ENCODE measurements at regions not wholly inside any gene's neighbourhood (a gene's known extent, or its start where the extent isn't known, plus 50 kb on each side); places are given as distances from the start of the nearest gene placed in this dataset.
"Not testable (repeated sequence)": the region's sequence is repeated elsewhere in the genome, so short reads cannot be mapped to it uniquely, and the experiment has no call there.

DNA sequence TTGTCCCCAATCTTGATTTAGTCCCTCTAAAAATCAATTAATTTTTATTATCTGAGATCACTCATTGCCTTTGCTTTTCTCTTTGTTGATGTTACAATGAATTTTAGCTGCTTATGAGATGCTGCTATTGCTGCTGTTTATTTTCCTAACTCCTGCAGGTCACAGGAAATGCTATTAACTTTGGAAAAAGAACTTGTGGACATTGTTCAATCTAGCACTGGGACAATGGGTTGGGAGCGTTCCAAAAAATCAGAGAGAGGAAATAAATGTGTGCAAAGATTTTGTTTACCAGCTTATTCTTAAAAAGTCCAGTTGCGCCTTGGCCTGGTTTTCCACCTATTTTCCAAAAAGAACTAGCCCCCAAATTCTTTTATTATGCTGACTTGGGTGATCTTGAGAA, 268.3 kb downstream of the PTH2R start:
- no peak for DNase-seq (ENCODE audit: low read depth, low spot score)
- no peaks in the 10 kb centered on the region for H3K9me1 ChIP-seq (ENCODE audit: control insufficient read depth, extremely low read depth, insufficient read depth, low read length)
- H3K79me2 ChIP-seq (ENCODE audit: control insufficient read depth, insufficient read depth, low read length) = no peaks in the 10 kb centered on the region
- H3K36me3 ChIP-seq (ENCODE audit: control insufficient read depth in 2 of 2, extremely low read depth in 1 of 2, insufficient read depth in 2 of 2, low read length in 2 of 2) = no peaks in the 10 kb centered on the region
- no peak overlapping the region for H2AFZ ChIP-seq (ENCODE audit: control insufficient read depth, low read length)
- TF ChIP-seq, protein P1, sequence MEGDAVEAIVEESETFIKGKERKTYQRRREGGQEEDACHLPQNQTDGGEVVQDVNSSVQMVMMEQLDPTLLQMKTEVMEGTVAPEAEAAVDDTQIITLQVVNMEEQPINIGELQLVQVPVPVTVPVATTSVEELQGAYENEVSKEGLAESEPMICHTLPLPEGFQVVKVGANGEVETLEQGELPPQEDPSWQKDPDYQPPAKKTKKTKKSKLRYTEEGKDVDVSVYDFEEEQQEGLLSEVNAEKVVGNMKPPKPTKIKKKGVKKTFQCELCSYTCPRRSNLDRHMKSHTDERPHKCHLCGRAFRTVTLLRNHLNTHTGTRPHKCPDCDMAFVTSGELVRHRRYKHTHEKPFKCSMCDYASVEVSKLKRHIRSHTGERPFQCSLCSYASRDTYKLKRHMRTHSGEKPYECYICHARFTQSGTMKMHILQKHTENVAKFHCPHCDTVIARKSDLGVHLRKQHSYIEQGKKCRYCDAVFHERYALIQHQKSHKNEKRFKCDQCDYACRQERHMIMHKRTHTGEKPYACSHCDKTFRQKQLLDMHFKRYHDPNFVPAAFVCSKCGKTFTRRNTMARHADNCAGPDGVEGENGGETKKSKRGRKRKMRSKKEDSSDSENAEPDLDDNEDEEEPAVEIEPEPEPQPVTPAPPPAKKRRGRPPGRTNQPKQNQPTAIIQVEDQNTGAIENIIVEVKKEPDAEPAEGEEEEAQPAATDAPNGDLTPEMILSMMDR (optimal IDR thresholded peaks at IDR 0.05 in 1 of 3, IDR thresholded peaks at IDR 0.05 in 1 of 3, conservative IDR thresholded peaks at IDR 0.05 in 1 of 3; ENCODE audit: extremely low read depth in 1 of 3, insufficient read depth in 2 of 3, low read length in 3 of 3) = no peak
- no peak for TF ChIP-seq EZH2 (IDR thresholded peaks at IDR 0.05; ENCODE audit: low read length)
- no peaks in the 10 kb centered on the region for H3K9me3 ChIP-seq (ENCODE audit: control insufficient read depth, low read depth, low read length)
- FAIRE-seq = no peak
- H3K4me1 ChIP-seq (ENCODE audit: control insufficient read depth, extremely low read depth, insufficient read depth, low read length) = no peaks in the 10 kb centered on the region
- no peaks in the 10 kb centered on the region for H3K27me3 ChIP-seq (ENCODE audit: control insufficient read depth, extremely low read depth, insufficient read depth, low read length)
- H3K4me3 ChIP-seq (ENCODE audit: control insufficient read depth in 2 of 3, extremely low read depth in 1 of 3, insufficient read depth in 2 of 3, low read depth in 1 of 3, low read length in 3 of 3) = no peak overlapping the region
- dilution Hi-C loops (cut with MboI; ENCODE audit: extremely low pct_ligation_motif_present, low sequenced_read_pairs) = no loop called here
- H4K20me1 ChIP-seq (ENCODE audit: control insufficient read depth, extremely low read depth, insufficient read depth, low read length) = no peaks in the 10 kb centered on the region
- no peak overlapping the region for H3K4me2 ChIP-seq (ENCODE audit: control insufficient read depth, extremely low read depth, insufficient read depth, low read depth, low read length)
- no peak overlapping the region for H3K27ac ChIP-seq (ENCODE audit: control insufficient read depth, insufficient read depth, low read length)
- no peak overlapping the region for H3K9ac ChIP-seq (ENCODE audit: control insufficient read depth, extremely low read depth, insufficient read depth, low read length)

DNA sequence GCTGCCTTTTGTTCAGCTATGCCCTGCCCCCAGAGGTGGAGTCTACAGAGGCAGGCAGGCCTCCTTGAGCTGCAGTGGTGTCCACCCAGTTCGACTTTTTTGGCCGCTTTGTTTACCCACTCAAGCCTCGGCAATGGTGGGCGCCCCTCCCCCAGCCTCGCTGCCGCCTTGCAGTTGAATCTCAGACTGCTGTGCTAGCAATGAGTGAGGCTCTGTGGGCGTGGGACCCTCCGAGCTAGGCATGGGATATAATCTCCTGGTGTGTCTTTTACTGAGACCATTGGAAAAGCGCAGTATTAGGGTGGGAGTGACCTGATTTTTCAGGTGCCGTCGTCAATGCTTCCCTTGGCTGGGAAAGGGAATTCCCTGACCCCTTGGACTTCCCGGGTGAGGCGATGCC, 279.3 kb downstream of the PTH2R start:
- H3K4me1 ChIP-seq (ENCODE audit: control insufficient read depth, extremely low read depth, insufficient read depth, low read length); H3K27me3 ChIP-seq (ENCODE audit: control insufficient read depth, extremely low read depth, insufficient read depth, low read length); dilution Hi-C loops (cut with MboI; ENCODE audit: extremely low pct_ligation_motif_present, low sequenced_read_pairs); H4K20me1 ChIP-seq (ENCODE audit: control insufficient read depth, extremely low read depth, insufficient read depth, low read length); H3K36me3 ChIP-seq (ENCODE audit: control insufficient read depth in 2 of 2, extremely low read depth in 1 of 2, insufficient read depth in 2 of 2, low read length in 2 of 2); H3K4me2 ChIP-seq (ENCODE audit: control insufficient read depth, extremely low read depth, insufficient read depth, low read depth, low read length); FAIRE-seq; H3K9me1 ChIP-seq (ENCODE audit: control insufficient read depth, extremely low read depth, insufficient read depth, low read length); H3K9ac ChIP-seq (ENCODE audit: control insufficient read depth, extremely low read depth, insufficient read depth, low read length); H3K4me3 ChIP-seq (ENCODE audit: control insufficient read depth in 2 of 3, extremely low read depth in 1 of 3, insufficient read depth in 2 of 3, low read depth in 1 of 3, low read length in 3 of 3); H3K9me3 ChIP-seq (ENCODE audit: control insufficient read depth, low read depth, low read length); DNase-seq (ENCODE audit: low read depth, low spot score); H3K79me2 ChIP-seq (ENCODE audit: control insufficient read depth, insufficient read depth, low read length); H2AFZ ChIP-seq (ENCODE audit: control insufficient read depth, low read length); H3K27ac ChIP-seq (ENCODE audit: control insufficient read depth, insufficient read depth, low read length): not testable (repeated sequence)

DNA sequence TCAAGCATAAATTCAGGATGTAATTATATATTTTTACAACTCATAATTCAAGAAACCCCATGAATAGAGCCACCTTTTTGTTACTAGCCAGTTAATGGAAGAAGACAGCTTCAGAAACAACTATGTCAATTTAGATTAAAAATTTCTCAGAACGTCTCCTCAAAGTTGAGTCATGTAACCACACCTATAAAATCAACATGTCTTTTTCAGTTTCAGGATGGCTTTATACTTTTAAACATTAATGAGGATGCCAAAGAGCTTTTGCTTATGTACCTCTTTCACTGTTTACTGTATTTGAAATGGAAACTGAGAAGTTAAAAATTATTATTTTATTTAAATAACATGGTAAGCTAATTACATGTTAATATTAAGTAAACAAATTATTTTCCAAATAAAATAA, 280.1 kb downstream of the PTH2R start:
- TF ChIP-seq EZH2 (IDR thresholded peaks at IDR 0.05; ENCODE audit: low read length) = no peak
- TF ChIP-seq, protein P1 (optimal IDR thresholded peaks at IDR 0.05 in 1 of 3, IDR thresholded peaks at IDR 0.05 in 1 of 3, conservative IDR thresholded peaks at IDR 0.05 in 1 of 3; ENCODE audit: extremely low read depth in 1 of 3, insufficient read depth in 2 of 3, low read length in 3 of 3) = no peak
- Histone ChIP-seq H3K4me1 (ENCODE audit: control insufficient read depth, extremely low read depth, insufficient read depth, low read length) (no peaks in the 10 kb centered on the region), H3K9me3 (ENCODE audit: control insufficient read depth, low read depth, low read length) (no peaks in the 10 kb centered on the region), H3K9ac (ENCODE audit: control insufficient read depth, extremely low read depth, insufficient read depth, low read length) (no peak overlapping the region), H4K20me1 (ENCODE audit: control insufficient read depth, extremely low read depth, insufficient read depth, low read length) (no peaks in the 10 kb centered on the region), H2AFZ (ENCODE audit: control insufficient read depth, low read length) (no peak overlapping the region), H3K9me1 (ENCODE audit: control insufficient read depth, extremely low read depth, insufficient read depth, low read length) (no peaks in the 10 kb centered on the region), H3K27me3 (ENCODE audit: control insufficient read depth, extremely low read depth, insufficient read depth, low read length) (no peaks in the 10 kb centered on the region), H3K27ac (ENCODE audit: control insufficient read depth, insufficient read depth, low read length) (no peak overlapping the region), H3K79me2 (ENCODE audit: control insufficient read depth, insufficient read depth, low read length) (no peaks in the 10 kb centered on the region), H3K4me3 (ENCODE audit: control insufficient read depth in 2 of 3, extremely low read depth in 1 of 3, insufficient read depth in 2 of 3, low read depth in 1 of 3, low read length in 3 of 3) (no peak overlapping the region), H3K36me3 (ENCODE audit: control insufficient read depth in 2 of 2, extremely low read depth in 1 of 2, insufficient read depth in 2 of 2, low read length in 2 of 2) (no peaks in the 10 kb centered on the region), H3K4me2 (ENCODE audit: control insufficient read depth, extremely low read depth, insufficient read depth, low read depth, low read length) (no peak overlapping the region)
- DNase-seq (ENCODE audit: low read depth, low spot score) (no peak), FAIRE-seq (no peak)
- dilution Hi-C loops (cut with MboI; ENCODE audit: extremely low pct_ligation_motif_present, low sequenced_read_pairs) = no loop called here

DNA sequence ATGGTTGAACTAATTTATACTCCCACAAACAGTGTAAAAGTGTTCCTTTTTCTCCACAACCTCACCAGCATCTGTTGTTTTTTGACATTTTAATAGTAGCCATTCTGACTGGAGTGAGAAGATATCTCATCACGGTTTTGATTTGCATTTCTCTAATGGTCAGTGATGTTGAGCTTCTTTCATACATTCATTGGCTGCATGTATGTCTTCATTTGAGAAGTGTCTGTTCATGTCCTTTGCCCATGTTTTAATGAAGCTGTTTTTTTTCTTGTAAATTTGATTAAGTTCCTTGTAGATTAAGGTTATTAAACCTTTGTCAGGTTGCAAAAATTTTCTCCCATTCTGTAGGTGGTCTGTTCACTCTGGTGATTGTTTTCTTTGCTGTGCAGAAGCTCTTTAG, 281.1 kb downstream of the PTH2R start:
- FAIRE-seq; H2AFZ ChIP-seq (ENCODE audit: control insufficient read depth, low read length); dilution Hi-C loops (cut with MboI; ENCODE audit: extremely low pct_ligation_motif_present, low sequenced_read_pairs); H3K27me3 ChIP-seq (ENCODE audit: control insufficient read depth, extremely low read depth, insufficient read depth, low read length); H3K4me3 ChIP-seq (ENCODE audit: control insufficient read depth in 2 of 3, extremely low read depth in 1 of 3, insufficient read depth in 2 of 3, low read depth in 1 of 3, low read length in 3 of 3); H3K4me2 ChIP-seq (ENCODE audit: control insufficient read depth, extremely low read depth, insufficient read depth, low read depth, low read length); H3K9me3 ChIP-seq (ENCODE audit: control insufficient read depth, low read depth, low read length); DNase-seq (ENCODE audit: low read depth, low spot score); H3K4me1 ChIP-seq (ENCODE audit: control insufficient read depth, extremely low read depth, insufficient read depth, low read length); H3K9ac ChIP-seq (ENCODE audit: control insufficient read depth, extremely low read depth, insufficient read depth, low read length); H3K27ac ChIP-seq (ENCODE audit: control insufficient read depth, insufficient read depth, low read length); H3K36me3 ChIP-seq (ENCODE audit: control insufficient read depth in 2 of 2, extremely low read depth in 1 of 2, insufficient read depth in 2 of 2, low read length in 2 of 2); H3K9me1 ChIP-seq (ENCODE audit: control insufficient read depth, extremely low read depth, insufficient read depth, low read length); H4K20me1 ChIP-seq (ENCODE audit: control insufficient read depth, extremely low read depth, insufficient read depth, low read length); H3K79me2 ChIP-seq (ENCODE audit: control insufficient read depth, insufficient read depth, low read length): not testable (repeated sequence)

Measured in keratinocyte (primary cell).